RWPE2 (cell line): ENCODE measurements at regions not wholly inside any gene's neighbourhood (a gene's known extent, or its start where the extent isn't known, plus 50 kb on each side); places are given as distances from the start of the nearest gene placed in this dataset.
A peak's percentile ranks its signal among the peaks of the same experiment; 100 is the strongest.
"Not testable (repeated sequence)": the region's sequence is repeated elsewhere in the genome, so short reads cannot be mapped to it uniquely, and the experiment has no call there.

Experiments
- ATAC-seq: fragments of 200-7000 bp; cut with Tn5 transposase; 3 replicates; pipeline ENCODE4 v1.9.1; 2021; ENCODE audit warnings: low read depth
- DNase-seq: peaks from one replicate; pipeline ENCODE4 v3.0.0-alpha.2; 2020; ENCODE audit warnings: low spot score
- H3K27ac ChIP-seq: fragments of 450-650 bp; 2 replicates; pipeline ENCODE4 v1.5.1; 2017; ENCODE audit warnings: mild to moderate bottlenecking; ENCODE audit not compliant: poor library complexity, severe bottlenecking
- H3K27me3 ChIP-seq: fragments of 250-450 bp; sonication (Bioruptor Pico); 2 replicates; pipeline ENCODE4 v1.5.1; 2021; ENCODE audit warnings: mild to moderate bottlenecking, moderate library complexity; ENCODE audit not compliant: insufficient read depth, poor library complexity, severe bottlenecking
- H3K36me3 ChIP-seq: fragments of 250-450 bp; sonication (Bioruptor Pico); 2 replicates; pipeline ENCODE4 v1.5.1; 2020; ENCODE audit warnings: low read depth, mild to moderate bottlenecking, moderate library complexity
- H3K4me1 ChIP-seq: fragments of 250-450 bp; sonication (Bioruptor Pico); 2 replicates; pipeline ENCODE4 v1.5.1; 2021; ENCODE audit warnings: mild to moderate bottlenecking, moderate library complexity; ENCODE audit not compliant: insufficient read depth, poor library complexity, severe bottlenecking
- H3K4me3 ChIP-seq: fragments of 250-450 bp; sonication (Bioruptor Pico); 2 replicates; pipeline ENCODE4 v1.5.1; 2021; ENCODE audit warnings: mild to moderate bottlenecking, moderate library complexity; ENCODE audit not compliant: severe bottlenecking
- H3K9me3 ChIP-seq: fragments of 250-450 bp; sonication (Bioruptor Pico); 2 replicates; pipeline ENCODE4 v1.5.1; 2021; ENCODE audit warnings: mild to moderate bottlenecking, moderate library complexity; ENCODE audit not compliant: severe bottlenecking
- CTCF ChIP-seq: fragments of 450-650 bp; IDR thresholded peaks from one replicate; pipeline ENCODE4 v1.5.1; 2017; ENCODE audit warnings: mild to moderate bottlenecking, moderate library complexity; ENCODE audit not compliant: poor library complexity, severe bottlenecking

GRCh38 chr15:62415498-62415897 is 250.4 kb upstream of the C2CD4B start:
- no peak overlapping the region for H3K4me3 ChIP-seq
- no peaks in the 10 kb centered on the region for H3K36me3 ChIP-seq
- no peak for DNase-seq
- no peak for ATAC-seq
- no peak for TF ChIP-seq CTCF
- H3K4me1 ChIP-seq: no peaks in the 10 kb centered on the region
- no peak overlapping the region for H3K27ac ChIP-seq
- H3K27me3 ChIP-seq: no peaks in the 10 kb centered on the region
- no peaks in the 10 kb centered on the region for H3K9me3 ChIP-seq

DNA sequence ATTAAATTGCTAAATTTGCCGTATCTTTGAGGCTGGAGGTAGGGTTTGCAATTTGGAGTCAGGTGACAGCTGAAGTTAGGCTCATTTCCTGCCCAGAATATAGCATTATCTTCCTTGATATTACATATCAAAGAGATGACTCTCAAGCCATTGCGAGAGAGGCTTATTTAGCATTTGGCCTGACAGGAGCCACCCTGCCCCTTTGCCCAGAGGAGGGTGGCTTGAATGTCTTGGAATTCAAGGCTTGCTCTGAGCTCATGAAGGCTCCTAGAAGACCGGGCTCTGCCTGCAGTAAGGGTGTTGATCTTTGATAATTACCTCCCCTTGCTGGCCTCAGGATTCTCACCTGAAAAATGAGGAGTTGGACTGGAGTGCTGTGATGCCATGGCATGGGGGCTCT is 251.4 kb upstream of the C2CD4B start:
- no peak for TF ChIP-seq CTCF
- DNase-seq (no peak), ATAC-seq (peak; percentile 35; the same call in 1 of the 3 replicates)
- Histone ChIP-seq H3K4me1 (no peaks in the 10 kb centered on the region), H3K27me3 (no peaks in the 10 kb centered on the region), H3K9me3 (no peaks in the 10 kb centered on the region), H3K4me3 (no peak overlapping the region), H3K27ac (no peak overlapping the region), H3K36me3 (no peaks in the 10 kb centered on the region)

GRCh38 chr15:62417439-62417838 is 252.4 kb upstream of the C2CD4B start:
- Histone ChIP-seq H3K27ac (no peak overlapping the region), H3K9me3 (no peaks in the 10 kb centered on the region), H3K36me3 (no peaks in the 10 kb centered on the region), H3K27me3 (no peaks in the 10 kb centered on the region), H3K4me1 (no peaks in the 10 kb centered on the region), H3K4me3 (no peak overlapping the region)
- TF ChIP-seq CTCF: no peak
- ATAC-seq: no peak
- no peak for DNase-seq

DNA sequence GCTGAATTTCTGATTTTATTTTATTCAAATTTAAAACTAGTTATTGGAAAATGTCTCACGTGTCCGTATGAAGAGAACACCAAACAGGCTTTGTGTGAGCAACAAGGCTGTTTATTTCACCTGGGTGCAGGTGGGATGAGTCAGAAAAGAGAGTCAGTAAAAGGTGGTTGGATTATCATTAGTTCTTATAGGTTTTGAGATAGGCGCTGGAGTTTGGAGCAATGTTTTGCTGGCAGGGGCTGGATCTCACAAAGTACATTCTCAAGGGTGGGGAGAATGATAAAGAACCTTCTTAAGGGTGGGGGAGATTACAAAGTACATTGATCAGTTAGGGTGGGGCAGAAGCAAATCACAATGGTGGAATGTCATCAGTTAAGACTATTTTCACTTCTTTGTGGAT is 253.4 kb upstream of the C2CD4B start:
- H3K4me3 ChIP-seq, H3K4me1 ChIP-seq, DNase-seq, H3K9me3 ChIP-seq, ATAC-seq, H3K27me3 ChIP-seq, H3K27ac ChIP-seq, H3K36me3 ChIP-seq: not testable (repeated sequence)

GRCh38 chr15:62419192-62419591 is 254.1 kb upstream of the C2CD4B start:
- no peak for ATAC-seq
- no peaks in the 10 kb centered on the region for H3K9me3 ChIP-seq
- TF ChIP-seq CTCF: no peak

GRCh38 chr15:62420371-62420770 is 255.3 kb upstream of the C2CD4B start:
- not testable (repeated sequence) for DNase-seq, H3K4me3 ChIP-seq, H3K9me3 ChIP-seq, H3K36me3 ChIP-seq, H3K27ac ChIP-seq, ATAC-seq, H3K27me3 ChIP-seq, H3K4me1 ChIP-seq

More at GRCh38 chr15:62419192-62419591, 254.1 kb upstream of the C2CD4B start:
- H3K4me1 ChIP-seq: no peaks in the 10 kb centered on the region
- no peaks in the 10 kb centered on the region for H3K36me3 ChIP-seq
- no peak overlapping the region for H3K4me3 ChIP-seq
- H3K27me3 ChIP-seq: no peaks in the 10 kb centered on the region
- DNase-seq: no peak
- no peak overlapping the region for H3K27ac ChIP-seq
